LHCN-M2 (cell line): ENCODE measurements at regions not wholly inside any gene's neighbourhood (a gene's known extent, or its start where the extent isn't known, plus 50 kb on each side); places are given as distances from the start of the nearest gene placed in this dataset.

ENCODE experiments used
- DNase-seq: peaks from one replicate; pipeline ENCODE4 v3.0.0-alpha.2; 2012; ENCODE audit warnings: low read depth

DNA sequence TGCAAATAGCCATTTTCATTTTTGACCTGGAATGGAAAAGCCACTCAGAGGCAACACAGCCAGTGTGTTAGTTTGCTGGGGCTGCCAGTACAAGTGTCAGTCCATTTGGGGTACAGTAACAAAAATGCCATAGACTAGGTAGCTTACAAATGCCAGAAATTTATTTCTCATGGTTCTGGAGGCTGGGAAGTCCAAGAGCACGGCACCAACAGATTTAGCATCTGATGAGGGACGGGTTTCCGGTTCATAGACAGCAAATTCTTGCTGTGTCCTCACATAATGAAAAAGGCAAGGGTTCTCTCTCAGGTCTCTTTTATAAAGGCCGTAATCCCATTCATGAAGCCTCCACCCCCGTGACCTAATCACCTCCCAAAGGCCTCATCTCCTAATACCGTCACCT lies 418.2 kb downstream of the TYW1 start:
- no peak for DNase-seq

DNA sequence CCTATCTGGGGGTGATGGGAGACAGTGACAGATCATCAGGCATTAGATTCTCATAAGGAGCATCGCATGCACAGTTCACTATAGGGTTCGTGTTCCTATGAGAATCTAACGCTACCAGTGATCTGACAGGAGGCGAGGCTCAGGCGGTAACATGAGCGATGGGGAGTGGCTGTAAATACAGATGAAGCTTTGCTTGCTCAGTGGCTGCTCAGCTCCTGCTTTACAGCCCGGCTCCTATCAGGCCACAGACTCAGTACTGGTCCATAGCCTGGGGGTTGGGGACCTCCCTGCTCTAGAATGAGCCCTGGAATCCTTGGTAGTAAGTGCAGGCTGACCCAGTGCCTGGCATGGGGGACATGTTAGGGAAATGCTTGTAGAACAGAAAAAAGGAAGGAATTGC lies 426.0 kb downstream of the TYW1 start:
- DNase-seq: no peak

DNA sequence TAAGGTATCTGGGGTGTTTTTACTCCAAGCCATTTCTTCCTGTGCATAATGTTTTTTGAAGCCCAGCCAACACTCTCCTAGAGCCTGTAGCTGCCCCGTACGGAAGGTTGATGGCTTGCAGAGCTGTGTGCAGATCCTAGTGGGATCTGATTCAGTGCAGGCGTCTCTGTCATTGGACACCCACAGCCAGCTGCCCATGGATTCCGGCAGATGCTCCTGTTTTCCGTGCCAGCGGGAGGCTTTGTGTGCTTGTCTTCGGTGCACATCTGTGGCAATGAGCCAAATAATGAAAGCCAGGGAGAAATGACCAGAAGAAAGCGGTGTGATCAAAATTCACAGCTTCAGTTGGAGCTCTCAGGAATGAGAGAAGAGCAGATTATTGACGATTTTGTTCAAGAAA lies 426.4 kb downstream of the TYW1 start:
- DNase-seq: no peak

DNA sequence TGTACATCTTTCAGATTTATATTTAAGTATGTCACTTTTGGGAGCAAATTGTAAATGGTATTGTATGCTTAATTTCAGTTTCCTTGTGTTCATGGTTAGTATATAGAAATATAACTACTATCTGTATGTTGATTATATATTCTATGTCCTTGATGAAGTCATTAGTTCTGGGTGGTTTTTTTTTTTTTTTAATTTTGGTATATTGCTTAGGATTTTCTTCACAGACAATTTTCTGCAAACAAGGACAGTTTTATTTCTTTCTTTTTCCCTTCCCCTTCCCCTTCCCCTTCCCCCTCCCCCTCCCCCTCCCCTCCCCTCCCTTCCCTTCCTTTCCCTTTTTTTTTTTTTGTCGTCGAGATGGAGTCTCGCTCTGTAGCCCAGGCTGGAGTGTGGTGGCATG lies 430.0 kb downstream of the TYW1 start:
- no peak for DNase-seq

DNA sequence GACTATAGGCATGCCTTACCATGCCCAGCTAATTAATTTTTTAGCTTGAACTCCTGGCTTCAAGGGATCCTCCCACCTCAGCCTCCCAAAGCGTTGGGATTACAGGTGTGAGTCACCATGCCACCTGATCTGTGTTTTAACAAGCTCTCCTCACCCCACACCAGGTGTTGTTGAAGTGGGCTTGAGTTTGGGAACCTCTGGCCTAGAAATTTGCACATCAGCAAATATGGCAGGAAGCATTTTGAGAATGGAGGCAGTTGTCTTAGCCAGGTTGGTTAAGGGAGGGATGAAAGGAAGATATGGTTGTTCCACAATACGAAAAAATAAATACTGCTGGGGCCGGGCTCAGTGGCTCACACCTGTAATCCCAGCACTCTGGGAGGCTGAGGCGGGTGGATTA lies 433.1 kb downstream of the TYW1 start:
- no peak for DNase-seq

DNA sequence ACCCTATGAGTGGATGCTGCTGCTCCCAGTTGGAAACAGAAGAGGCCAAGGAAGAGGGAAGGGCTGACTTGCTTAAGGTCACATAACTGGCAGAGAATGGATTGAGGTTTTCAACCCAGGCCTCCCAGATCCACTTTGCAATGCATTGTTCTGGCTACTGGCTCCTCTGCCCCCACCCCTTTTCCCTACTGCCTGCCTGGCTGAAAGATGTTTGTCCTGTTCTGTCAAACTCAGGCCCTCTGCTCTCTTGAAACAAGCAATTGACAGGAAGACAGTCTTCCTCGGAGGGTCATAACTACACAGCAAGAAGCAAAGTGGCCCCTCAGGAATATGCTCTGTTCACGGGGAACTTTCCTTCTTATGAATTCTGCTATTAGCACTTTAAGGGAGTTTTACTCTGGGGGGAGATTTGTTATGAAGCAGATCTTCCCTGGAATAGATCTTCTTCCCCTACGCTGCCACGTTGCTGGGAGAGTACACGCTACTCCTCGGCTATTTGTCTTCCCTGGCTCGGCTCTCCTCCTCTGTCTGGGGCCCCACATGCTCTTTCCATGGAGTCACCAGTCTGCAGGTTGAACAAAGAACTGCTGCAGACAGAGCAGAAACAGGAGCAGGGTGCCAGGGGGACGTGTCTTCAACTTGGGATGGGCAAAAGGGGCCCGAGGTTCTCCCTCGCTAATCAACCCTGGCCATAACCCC lies 436.1 kb downstream of the TYW1 start:
- DNase-seq: no peak

DNA sequence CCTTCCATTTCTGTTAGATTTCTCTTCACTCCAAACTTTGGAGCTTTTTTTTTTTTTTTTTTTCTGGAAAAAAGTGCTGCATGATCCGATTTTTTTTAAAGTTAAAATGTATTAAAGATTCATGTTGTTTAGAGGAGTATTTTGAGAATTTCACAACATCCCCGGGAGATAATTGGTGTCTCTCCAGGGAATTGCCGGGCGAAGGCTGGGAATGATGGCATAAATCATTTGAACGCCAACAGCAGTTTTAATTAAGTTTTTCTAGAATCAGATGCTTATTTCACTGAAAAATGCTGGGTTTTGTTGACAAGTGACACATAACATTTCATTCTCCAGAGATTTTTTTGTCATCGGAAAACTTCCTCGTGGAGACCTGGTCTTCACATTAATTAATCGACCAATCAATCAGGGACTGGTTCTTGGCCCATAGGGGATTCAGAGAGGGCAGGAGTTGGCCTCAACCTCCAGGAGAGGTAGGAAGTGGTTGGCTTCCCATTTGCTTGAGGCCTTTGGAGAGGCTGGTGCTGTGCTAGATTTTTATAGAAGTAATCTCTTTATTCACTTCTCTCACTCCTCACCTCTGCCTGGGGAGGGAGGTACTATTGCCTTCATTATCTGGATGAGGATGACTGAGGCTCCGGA lies 439.4 kb downstream of the TYW1 start:
- no peak for DNase-seq

DNA sequence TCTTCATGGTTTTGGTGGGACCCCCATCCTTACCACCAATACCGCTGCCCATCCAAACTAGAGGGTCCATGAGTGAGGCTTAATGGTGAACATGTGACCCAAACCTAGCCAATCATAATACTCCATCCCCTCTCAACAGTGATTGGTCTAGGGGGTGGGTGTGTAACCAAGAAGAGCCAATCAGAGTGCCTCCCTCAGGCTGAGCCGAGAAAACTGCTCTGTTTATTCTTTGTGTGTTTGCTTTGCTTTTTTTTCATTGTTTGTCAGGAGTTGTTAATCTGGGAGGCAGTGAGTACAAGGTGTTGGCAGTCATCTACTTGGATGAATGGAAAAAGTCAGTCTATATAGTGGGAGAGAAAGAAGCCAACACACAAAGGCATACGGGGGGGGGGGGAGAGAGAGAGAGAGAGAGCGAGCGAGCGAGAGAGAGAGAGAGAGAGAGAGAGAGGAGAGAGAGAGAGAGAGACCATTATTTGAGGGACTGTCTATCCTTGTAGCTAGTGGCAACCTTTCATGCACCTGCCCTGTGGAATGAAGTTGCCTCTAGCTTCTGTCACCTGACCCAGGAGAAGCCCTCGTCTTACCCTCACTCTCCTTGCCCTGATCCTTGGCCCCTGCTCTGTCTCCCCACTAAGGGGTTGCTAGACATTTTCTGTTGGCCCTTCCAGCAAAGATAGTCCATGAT lies 441.7 kb downstream of the TYW1 start:
- no peak for DNase-seq

DNA sequence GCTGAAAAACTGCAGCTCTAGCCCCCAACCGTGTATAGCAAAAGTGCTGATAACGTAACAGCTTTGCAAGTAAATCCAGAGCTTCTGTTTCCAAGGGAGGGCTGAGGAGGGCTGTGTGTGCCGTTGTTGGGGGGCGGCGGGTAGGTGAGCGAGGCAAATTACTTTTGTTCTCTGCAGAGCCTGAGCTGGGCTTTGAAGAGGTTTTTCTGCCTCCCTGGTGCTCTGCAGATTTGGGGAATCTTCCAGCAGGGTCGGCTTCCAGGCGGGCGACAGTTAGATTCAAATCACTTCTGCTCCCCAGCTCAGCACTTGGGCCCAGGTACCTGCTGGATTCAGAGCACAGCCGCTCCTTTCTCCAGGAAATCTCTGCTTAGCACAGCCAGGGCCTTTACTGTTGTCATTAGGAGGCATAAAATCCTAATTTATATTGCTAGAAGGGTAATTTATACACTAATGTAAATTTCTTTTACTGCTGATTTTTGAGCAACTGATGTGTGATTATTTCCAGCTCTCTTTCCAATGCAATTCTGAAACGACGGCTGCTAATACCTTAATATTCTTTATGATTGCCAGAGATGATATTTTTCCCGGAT lies 442.4 kb downstream of the TYW1 start:
- no peak for DNase-seq

DNA sequence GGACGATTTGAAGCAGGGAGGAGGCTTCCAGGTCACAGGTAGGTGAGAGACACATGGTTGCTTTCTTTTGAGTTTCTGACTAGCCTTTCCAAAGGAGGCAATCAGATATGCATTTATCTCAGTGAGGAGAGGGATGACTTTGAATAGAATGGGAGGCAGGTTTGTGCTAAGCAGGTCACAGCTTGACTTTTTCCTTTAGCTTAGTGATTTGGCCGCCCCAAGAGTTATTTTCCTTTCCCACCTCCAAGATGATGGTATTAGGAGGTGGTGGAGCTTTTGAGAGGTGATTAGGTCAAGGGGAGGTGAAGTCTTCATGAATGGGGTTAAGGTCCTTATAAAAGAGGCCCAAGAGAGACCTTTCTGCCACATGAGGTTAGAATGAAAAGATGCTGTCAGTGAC lies 443.7 kb downstream of the TYW1 start:
- no peak for DNase-seq

DNA sequence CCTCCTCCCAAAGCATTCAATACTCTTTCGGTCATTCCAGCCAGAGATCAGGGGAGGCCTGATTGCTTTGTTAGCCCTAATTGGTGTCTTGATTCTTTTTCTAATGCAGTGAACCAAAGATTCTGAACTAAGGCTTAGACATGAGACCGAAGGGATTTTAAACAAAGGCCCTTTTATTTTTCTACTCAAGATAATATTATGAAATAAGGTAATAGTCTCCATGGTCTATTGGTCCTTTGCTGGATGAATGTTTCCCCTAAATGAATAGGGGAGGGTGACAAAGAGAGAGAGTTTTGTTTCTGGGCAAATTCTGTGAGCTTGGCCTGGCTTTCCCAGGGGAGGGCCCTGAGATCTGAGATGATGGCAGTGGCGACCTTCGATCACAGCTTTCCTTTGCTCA lies 449.1 kb downstream of the TYW1 start:
- DNase-seq: no peak

DNA sequence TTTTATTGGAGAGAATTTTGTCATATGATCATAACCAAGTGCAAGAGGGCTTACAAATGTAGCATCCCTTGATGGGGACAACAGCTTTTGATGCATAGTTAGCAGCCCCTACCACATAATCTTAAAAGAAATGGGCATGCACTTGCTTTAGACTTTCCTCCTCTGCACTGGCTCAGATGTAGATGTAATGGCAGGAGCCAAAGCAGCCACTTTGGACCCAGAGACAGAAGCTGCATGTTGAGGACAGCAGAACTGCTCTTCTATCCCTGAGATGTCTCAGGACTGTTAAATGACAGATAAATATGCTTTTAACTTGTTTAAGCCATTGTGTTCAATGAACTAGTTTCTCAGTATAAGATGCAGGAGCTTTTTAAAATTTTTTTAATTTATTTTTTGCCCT lies 450.7 kb downstream of the TYW1 start:
- DNase-seq: no peak

DNA sequence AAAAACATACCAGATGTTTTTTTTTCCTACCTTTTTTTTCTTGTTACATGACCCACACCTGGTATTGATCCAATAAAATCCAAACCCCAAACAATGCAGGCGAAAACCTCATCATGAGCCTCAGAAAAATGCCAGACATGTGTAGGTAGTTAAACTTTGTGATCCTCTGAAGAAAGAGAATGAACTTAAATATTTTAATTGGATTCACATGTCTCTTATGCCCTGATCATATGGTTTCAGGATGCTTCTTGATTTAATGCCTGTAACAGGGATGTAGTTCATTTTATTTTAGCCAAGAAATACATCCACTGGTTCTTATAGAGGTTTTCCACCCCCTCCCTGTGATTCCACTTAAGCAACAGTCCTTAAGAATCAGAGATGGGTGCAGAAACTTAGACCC lies 451.6 kb downstream of the TYW1 start:
- no peak for DNase-seq

DNA sequence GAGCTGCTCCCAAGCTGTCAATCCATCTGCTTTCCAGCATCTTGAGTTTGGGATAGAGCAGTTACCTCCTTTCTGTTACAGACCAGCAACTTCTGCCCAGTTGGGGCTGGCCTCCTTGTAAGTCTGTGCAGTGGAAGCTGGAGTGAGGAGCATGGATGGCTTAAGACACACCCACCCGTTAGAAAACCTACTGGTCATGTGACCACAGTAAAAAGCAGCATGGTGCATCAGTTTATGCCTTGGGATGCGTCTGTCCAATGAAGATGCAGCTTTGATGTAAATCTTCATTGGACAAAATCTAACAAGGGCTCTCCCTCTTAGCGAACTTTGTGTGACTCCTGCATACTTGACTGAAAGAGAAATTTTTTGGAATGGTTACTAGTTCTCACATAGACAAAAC lies 453.5 kb downstream of the TYW1 start:
- DNase-seq: no peak

DNA sequence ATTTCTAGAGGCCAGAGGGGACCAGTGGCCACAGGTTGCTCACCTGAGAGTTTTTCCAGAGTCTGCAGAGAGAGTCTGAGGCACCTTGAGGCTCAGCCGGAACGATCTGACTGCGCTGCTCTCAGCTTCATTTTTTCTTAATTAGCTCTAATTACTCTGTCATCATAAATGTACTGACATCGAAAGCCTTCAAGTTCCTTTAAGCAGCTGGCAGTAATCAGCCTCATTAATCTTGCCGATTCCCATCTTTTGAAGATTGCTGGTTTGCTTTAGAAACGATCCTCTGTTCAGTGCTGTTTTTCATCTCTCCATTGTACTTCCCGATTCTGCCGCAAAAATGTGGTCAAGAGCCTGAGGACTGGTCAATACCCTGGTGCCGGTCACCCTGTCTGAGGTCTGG lies 454.7 kb downstream of the TYW1 start:
- no peak for DNase-seq

DNA sequence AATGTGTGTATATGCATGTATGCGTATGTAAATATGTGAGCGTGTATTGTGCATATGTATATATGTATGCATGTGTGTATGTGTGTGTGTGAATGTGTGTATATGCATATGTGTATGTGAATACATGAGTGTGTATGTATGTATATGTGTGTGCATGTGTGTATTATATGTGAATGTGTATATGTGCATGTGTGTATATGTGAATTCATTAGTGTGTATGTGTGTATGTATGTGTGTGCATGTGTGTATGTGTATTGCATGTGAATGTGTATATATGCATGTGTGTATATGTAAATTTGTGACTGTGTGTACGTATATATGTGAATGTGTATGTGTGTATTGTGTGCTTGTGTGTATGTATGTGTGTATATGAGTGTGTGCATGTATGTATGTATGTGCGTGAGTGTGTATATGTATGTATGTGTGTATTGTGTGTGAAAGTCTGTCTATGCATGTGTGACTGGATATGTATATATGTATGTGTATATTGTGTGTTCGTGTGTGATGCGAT lies 455.9 kb downstream of the TYW1 start:
- no peak for DNase-seq

DNA sequence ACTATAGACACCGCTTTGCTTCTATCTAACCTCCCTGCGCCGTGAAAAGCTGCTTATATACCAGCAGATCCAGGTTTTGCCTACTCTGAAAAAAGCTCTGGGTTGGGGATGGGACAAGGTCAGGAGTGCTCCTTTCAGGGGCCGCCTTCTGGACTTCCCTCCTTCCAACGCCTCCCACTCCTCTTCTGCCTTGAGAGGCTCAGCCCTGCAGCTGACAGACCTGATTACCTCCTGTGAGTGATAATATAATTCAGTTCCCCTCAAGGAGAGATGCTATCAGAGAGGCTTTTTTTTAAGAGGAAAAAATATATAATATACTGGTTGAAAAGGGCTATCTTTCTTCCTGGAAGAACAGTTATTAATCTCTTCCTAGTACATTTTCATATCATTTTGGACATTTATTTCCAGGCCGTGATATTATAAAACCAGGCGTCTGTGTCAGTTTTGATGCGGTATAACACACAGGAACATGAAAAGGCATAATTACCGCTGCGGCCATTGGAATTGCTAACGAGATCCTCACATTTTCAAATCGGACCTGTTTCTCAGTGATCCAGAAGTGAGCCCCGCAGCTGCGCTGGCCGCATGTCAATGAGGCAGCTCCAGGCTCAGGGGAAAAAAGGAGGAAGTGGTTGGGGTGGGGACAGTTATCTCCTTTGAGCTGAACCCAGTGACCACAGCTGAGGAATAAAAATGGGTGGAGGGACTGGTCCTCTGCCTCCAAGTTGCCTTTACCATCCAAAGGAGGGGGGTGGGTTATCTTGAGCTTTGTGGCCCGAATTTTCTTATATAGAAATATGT lies 457.1 kb downstream of the TYW1 start:
- DNase-seq: no peak

DNA sequence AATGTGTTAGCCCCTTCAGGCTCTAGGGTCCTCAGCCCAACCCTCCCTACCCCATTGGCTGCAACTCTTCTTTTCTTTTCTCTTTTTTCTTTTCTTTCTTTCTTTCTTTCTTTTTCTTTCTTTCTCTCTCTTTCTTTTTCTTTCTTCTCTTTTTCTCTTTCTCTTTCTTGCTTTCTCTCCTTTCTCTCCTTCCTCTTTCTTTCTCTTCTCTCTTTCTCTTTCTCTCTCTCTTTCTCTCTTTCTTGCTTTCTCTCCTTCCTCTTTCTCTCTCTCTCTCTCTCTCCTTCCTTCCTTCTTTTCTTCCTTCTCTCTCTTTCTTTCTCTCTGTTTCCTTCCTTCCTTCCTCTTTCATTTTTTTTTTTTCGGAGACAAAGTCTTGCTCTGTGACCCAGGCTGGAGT lies 458.9 kb downstream of the TYW1 start:
- no peak for DNase-seq

DNA sequence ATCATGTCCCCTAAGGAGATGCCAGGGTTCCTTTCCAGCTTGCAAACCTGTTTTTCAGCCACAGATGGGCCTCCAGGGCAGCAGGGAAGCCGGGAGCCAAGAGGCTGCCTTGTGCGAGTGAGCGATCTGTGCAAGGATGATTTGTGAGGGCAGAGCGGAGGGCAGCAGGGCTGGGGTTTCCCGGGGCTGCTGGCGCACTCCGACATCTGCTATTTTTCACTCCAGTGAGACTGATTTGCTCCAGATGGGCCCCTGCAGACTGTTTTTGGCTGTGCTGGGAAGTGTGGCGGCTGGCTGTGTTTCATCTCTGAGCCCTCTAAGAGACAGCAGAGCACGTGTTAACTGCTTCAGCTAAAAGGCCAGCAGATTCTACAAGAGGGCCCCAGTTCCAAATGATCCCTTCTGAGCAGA lies 466.2 kb downstream of the TYW1 start:
- DNase-seq: no peak

DNA sequence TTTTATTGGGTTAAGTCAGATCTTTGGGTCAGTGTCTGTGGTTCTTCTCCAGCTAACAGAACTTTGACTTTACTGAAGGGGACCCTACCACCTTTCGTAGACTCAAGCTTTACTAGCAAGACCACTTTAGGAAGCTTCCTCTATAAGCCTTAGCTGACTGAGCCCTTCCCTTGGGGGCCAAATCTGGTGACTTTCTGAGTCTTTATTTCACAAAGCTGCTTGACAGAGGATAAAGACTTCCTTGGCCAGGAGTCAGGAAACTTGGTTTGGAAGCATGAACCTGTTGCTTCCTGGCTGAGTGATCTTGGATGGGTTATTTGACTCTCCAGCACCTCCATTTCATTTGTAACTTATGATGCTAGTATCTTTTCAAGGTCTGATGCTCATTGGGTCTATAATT lies 466.7 kb downstream of the TYW1 start:
- no peak for DNase-seq

DNA sequence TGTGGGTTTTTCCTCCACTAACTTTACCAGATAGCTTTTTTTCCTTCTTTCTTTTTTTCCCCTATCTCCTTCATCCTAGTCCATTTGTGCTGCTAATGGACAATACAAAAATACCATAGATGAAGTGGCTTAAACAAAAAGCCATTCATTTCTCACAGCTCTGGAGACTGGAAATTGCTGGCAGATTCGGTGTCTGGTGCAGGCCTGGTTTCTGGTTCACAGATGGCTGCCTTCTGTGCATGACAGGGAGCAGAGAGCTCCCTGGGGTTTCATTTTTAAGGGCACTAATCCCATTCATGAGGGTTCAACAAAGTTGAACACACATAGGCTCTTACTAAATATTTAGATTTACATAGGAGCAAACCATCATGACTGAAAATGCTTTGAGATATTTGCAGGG lies 467.4 kb downstream of the TYW1 start:
- DNase-seq: no peak

DNA sequence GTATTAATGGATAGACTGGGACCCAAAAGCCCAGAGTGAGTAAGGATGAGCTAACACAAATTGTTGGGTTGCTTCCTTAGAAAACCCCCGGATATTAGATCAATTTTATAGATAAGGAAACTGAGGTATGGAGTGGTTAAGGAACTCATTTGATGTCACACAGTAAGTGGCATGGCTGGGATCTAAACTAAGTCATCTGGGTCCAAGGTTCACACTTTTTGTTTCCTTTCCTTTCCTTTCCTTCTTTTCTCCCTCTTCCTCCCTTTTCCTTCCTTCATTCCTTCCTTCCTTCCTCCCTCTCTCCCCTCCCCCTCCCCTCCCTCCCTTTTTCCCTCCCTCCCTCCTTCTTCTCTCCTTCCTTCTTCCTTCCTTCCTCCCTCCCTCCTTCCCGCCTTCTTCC lies 469.5 kb downstream of the TYW1 start:
- no peak for DNase-seq
